ENCODE measurements at regions not wholly inside any gene's neighbourhood (a gene's known extent, or its start where the extent isn't known, plus 50 kb on each side); places are given as distances from the start of the nearest gene placed in this dataset.

GRCh38 chr1:98222706-98223105, 301.9 kb upstream of the DPYD start:
- TF ChIP-seq CTCF (IDR thresholded peaks at IDR 0.05) = no peak
- no peak for TF ChIP-seq POLR2A (IDR thresholded peaks at IDR 0.05)
- Histone ChIP-seq H3K27me3 (no peaks in the 10 kb centered on the region), H3K4me1 (no peaks in the 10 kb centered on the region), H3K4me3 (no peak overlapping the region), H3K9me3 (no peaks in the 10 kb centered on the region), H3K36me3 (ENCODE audit: low read depth, missing control alignments) (no peaks in the 10 kb centered on the region), H3K27ac (no peak overlapping the region)
- 86 to 93% methylated on average over 1 of the region's 1 CpG for WGBS, 2 donors
- DNase-seq = no peak
- intact Hi-C loops (cut with DNase I; ENCODE audit: low total_unique reads) = no loop called here

- no peak for TF ChIP-seq CTCF (IDR thresholded peaks at IDR 0.05)
- TF ChIP-seq POLR2A (IDR thresholded peaks at IDR 0.05) = no peak
- no peaks in the 10 kb centered on the region for H3K9me3 ChIP-seq
- intact Hi-C loops (cut with DNase I; ENCODE audit: low total_unique reads) = no loop called here
- no peaks in the 10 kb centered on the region for H3K4me1 ChIP-seq
- H3K27ac ChIP-seq = no peak overlapping the region
- H3K36me3 ChIP-seq (ENCODE audit: low read depth, missing control alignments) = no peaks in the 10 kb centered on the region
- H3K4me3 ChIP-seq = no peak overlapping the region
- WGBS, 2 donors = 83 to 90% methylated on average over 3 of the region's 3 CpGs
- no peaks in the 10 kb centered on the region for H3K27me3 ChIP-seq
- no peak for DNase-seq
These were observed 301.1 kb upstream of the DPYD start for GRCh38 chr1:98221923-98222322.

GRCh38 chr1:98217601-98218000, 296.8 kb upstream of the DPYD start:
- Histone ChIP-seq H3K4me3 (no peak overlapping the region), H3K9me3 (no peaks in the 10 kb centered on the region), H3K27me3 (no peaks in the 10 kb centered on the region), H3K4me1 (no peaks in the 10 kb centered on the region), H3K27ac (no peak overlapping the region), H3K36me3 (ENCODE audit: low read depth, missing control alignments) (no peaks in the 10 kb centered on the region)
- DNase-seq = no peak
- intact Hi-C loops (cut with DNase I; ENCODE audit: low total_unique reads) = no loop called here
- 57% methylated on average over 2 of the region's 2 CpGs for WGBS, 2 donors
- TF ChIP-seq POLR2A (IDR thresholded peaks at IDR 0.05) = no peak
- no peak for TF ChIP-seq CTCF (IDR thresholded peaks at IDR 0.05)

- no peak overlapping the region for H3K4me3 ChIP-seq
- no peaks in the 10 kb centered on the region for H3K36me3 ChIP-seq (ENCODE audit: low read depth, missing control alignments)
- no peak overlapping the region for H3K27ac ChIP-seq
- no peaks in the 10 kb centered on the region for H3K9me3 ChIP-seq
- TF ChIP-seq POLR2A (IDR thresholded peaks at IDR 0.05) = no peak
- no peak for TF ChIP-seq CTCF (IDR thresholded peaks at IDR 0.05)
- no peaks in the 10 kb centered on the region for H3K27me3 ChIP-seq
- intact Hi-C loops (cut with DNase I; ENCODE audit: low total_unique reads) = no loop called here
- no peaks in the 10 kb centered on the region for H3K4me1 ChIP-seq
- DNase-seq = no peak
- WGBS, 2 donors = 86 to 94% methylated on average over 5 of the region's 5 CpGs
These were observed 295.5 kb upstream of the DPYD start for GRCh38 chr1:98216304-98216703.

GRCh38 chr1:98211271-98211845, 290.5 kb upstream of the DPYD start:
- Histone ChIP-seq H3K4me1 (no peaks in the 10 kb centered on the region), H3K27me3 (no peaks in the 10 kb centered on the region), H3K36me3 (ENCODE audit: low read depth, missing control alignments) (no peaks in the 10 kb centered on the region), H3K4me3 (no peak overlapping the region), H3K27ac (no peak overlapping the region), H3K9me3 (no peaks in the 10 kb centered on the region)
- TF ChIP-seq CTCF (IDR thresholded peaks at IDR 0.05) = no peak
- TF ChIP-seq POLR2A (IDR thresholded peaks at IDR 0.05) = no peak
- intact Hi-C loops (cut with DNase I; ENCODE audit: low total_unique reads) = no loop called here
- WGBS, 2 donors = 82 to 96% methylated on average over 2 of the region's 2 CpGs
- DNase-seq = no peak
